Choroid plexus epithelial cell (primary cell): ENCODE measurements at regions not wholly inside any gene's neighbourhood (a gene's known extent, or its start where the extent isn't known, plus 50 kb on each side); places are given as distances from the start of the nearest gene placed in this dataset.
A peak's percentile ranks its signal among the peaks of the same experiment; 100 is the strongest.

Source experiments
- DNase-seq: peaks from one replicate; pipeline ENCODE4 v3.0.0-alpha.2; 2010; ENCODE audit warnings: low read depth
- H3K4me3 ChIP-seq: 2 replicates; pipeline ENCODE4 v1.5.1; 2011; ENCODE audit warnings: low read depth, mild to moderate bottlenecking, control low read depth, low read length, moderate library complexity
- CTCF ChIP-seq: conservative IDR thresholded peaks from 2 replicates; pipeline ENCODE4 v1.5.1; 2011; ENCODE audit warnings: low read depth, mild to moderate bottlenecking, control low read depth, inconsistent platforms, low read length, moderate library complexity

- TF ChIP-seq CTCF, result no peak
- H3K4me3 ChIP-seq, result no peak overlapping the region
- no peak for DNase-seq
Measured at GRCh38 chr1:58390091-58390490, 156.4 kb downstream of the OMA1 start.

GRCh38 chr1:58380345-58380744 lies 166.2 kb downstream of the OMA1 start:
- no peak overlapping the region for H3K4me3 ChIP-seq
- DNase-seq, result no peak
- TF ChIP-seq CTCF, result no peak

GRCh38 chr1:58367217-58367616 lies 179.3 kb downstream of the OMA1 start:
- no peak for TF ChIP-seq CTCF
- DNase-seq, result no peak
- H3K4me3 ChIP-seq, result no peak overlapping the region

GRCh38 chr1:58365328-58365727 lies 181.2 kb downstream of the OMA1 start:
- TF ChIP-seq CTCF, result no peak

GRCh38 chr1:58363585-58363984 lies 182.9 kb downstream of the OMA1 start:
- DNase-seq, result no peak
- no peak for TF ChIP-seq CTCF
- H3K4me3 ChIP-seq, result no peak overlapping the region

More at GRCh38 chr1:58365328-58365727, 181.2 kb downstream of the OMA1 start:
- no peak for DNase-seq
- H3K4me3 ChIP-seq, result no peak overlapping the region

- no peak for DNase-seq
- no peak overlapping the region for H3K4me3 ChIP-seq
- TF ChIP-seq CTCF, result no peak
Measured at GRCh38 chr1:58361134-58361533, 185.4 kb downstream of the OMA1 start.

GRCh38 chr1:58358346-58358745 lies 188.2 kb downstream of the OMA1 start:
- no peak for TF ChIP-seq CTCF
- peak; percentile 32 for DNase-seq
- no peak overlapping the region for H3K4me3 ChIP-seq
